SK-N-SH treated with all-trans-retinoic acid at 6 μM for 48 hours (cell line): ENCODE measurements at regions not wholly inside any gene's neighbourhood (a gene's known extent, or its start where the extent isn't known, plus 50 kb on each side); places are given as distances from the start of the nearest gene placed in this dataset.

ENCODE experiments used
- ATAC-seq: fragments of 200-7000 bp; cut with Tn5 transposase; 3 replicates; pipeline ENCODE4 v1.9.1; 2020; ENCODE audit warnings: mild to moderate bottlenecking, moderate library complexity
- BACH2 ChIP-seq: fragments of 250-450 bp; sonication (Bioruptor Pico); IDR thresholded peaks from 2 replicates; pipeline ENCODE4 v1.9.0; 2021; ENCODE audit warnings: mild to moderate bottlenecking, borderline replicate concordance
- CSDC2 ChIP-seq: fragments of 250-450 bp; sonication (Bioruptor Pico); IDR thresholded peaks from 2 replicates; pipeline ENCODE4 v1.5.0; 2020; ENCODE audit warnings: mild to moderate bottlenecking, moderate library complexity
- CSRNP3 ChIP-seq: fragments of 250-450 bp; sonication (Bioruptor Pico); IDR thresholded peaks from 2 replicates; pipeline ENCODE4 v1.5.1; 2021; ENCODE audit warnings: mild to moderate bottlenecking, moderate library complexity
- ESRRG ChIP-seq: fragments of 250-450 bp; sonication (Bioruptor Pico); IDR thresholded peaks from 2 replicates; pipeline ENCODE4 v1.6.1; 2021; ENCODE audit warnings: mild to moderate bottlenecking
- GLIS3 ChIP-seq: fragments of 250-450 bp; sonication (Bioruptor Pico); IDR thresholded peaks from 2 replicates; pipeline ENCODE4 v1.5.0; 2020; ENCODE audit warnings: mild to moderate bottlenecking, moderate library complexity
- ISL1 ChIP-seq: fragments of 250-450 bp; sonication (Bioruptor Pico); IDR thresholded peaks from 2 replicates; pipeline ENCODE4 v2.1.2; 2022; ENCODE audit warnings: mild to moderate bottlenecking, moderate library complexity
- OSR1 ChIP-seq: fragments of 250-450 bp; sonication (Bioruptor Pico); IDR thresholded peaks from 2 replicates; pipeline ENCODE4 v1.8.0; 2022; ENCODE audit warnings: moderate library complexity, mild to moderate bottlenecking, inconsistent platforms
- PATZ1 ChIP-seq: fragments of 250-450 bp; sonication (Bioruptor Pico); IDR thresholded peaks from 2 replicates; pipeline ENCODE4 v1.8.0; 2020; ENCODE audit warnings: mild to moderate bottlenecking, moderate library complexity, borderline replicate concordance
- PPARA ChIP-seq: fragments of 250-450 bp; sonication (Bioruptor Pico); IDR thresholded peaks from 2 replicates; pipeline ENCODE4 v1.5.0; 2020; ENCODE audit warnings: mild to moderate bottlenecking, borderline replicate concordance
- SNAI2 ChIP-seq: fragments of 250-450 bp; sonication (Bioruptor Pico); IDR thresholded peaks from 2 replicates; pipeline ENCODE4 v1.5.0; 2020; ENCODE audit warnings: mild to moderate bottlenecking, moderate library complexity
- TCF4 ChIP-seq: fragments of 250-450 bp; sonication (Bioruptor Pico); IDR thresholded peaks from 2 replicates; pipeline ENCODE4 v1.8.0; 2021; ENCODE audit warnings: mild to moderate bottlenecking, moderate library complexity, borderline replicate concordance
- TOX ChIP-seq: fragments of 250-450 bp; sonication (Bioruptor Pico); IDR thresholded peaks from 2 replicates; pipeline ENCODE4 v1.8.0; 2021; ENCODE audit warnings: mild to moderate bottlenecking, moderate library complexity, borderline replicate concordance
- ZC3H10 ChIP-seq: fragments of 250-450 bp; sonication (Bioruptor Pico); IDR thresholded peaks from 2 replicates; pipeline ENCODE4 v1.5.1; 2021; ENCODE audit warnings: mild to moderate bottlenecking, moderate library complexity
- ZFP3 ChIP-seq: fragments of 250-450 bp; sonication (Bioruptor Pico); IDR thresholded peaks from 2 replicates; pipeline ENCODE4 v1.5.0; 2020; ENCODE audit warnings: mild to moderate bottlenecking, moderate library complexity
- ZFP30 ChIP-seq: fragments of 450-650 bp; formaldehyde crosslinking; IDR thresholded peaks from 2 replicates; pipeline ENCODE4 v1.5.0; 2022; ENCODE audit warnings: mild to moderate bottlenecking, moderate library complexity
- ZNF565 ChIP-seq: fragments of 450-650 bp; formaldehyde crosslinking; conservative IDR thresholded peaks from 2 replicates; pipeline ENCODE4 v1.5.0; 2020; ENCODE audit warnings: low read depth, mild to moderate bottlenecking, moderate library complexity
- ZNF70 ChIP-seq: fragments of 450-650 bp; formaldehyde crosslinking; IDR thresholded peaks from 2 replicates; pipeline ENCODE4 v1.5.0; 2020; ENCODE audit warnings: mild to moderate bottlenecking, moderate library complexity
- ZNF8 ChIP-seq: fragments of 450-650 bp; formaldehyde crosslinking; IDR thresholded peaks from 2 replicates; pipeline ENCODE4 v1.5.0; 2020; ENCODE audit warnings: mild to moderate bottlenecking, moderate library complexity
- TF ChIP-seq, protein P1 (sequence below): fragments of 250-450 bp; sonication (Bioruptor Pico); IDR thresholded peaks from 2 replicates; pipeline ENCODE4 v1.5.0; 2020; ENCODE audit warnings: mild to moderate bottlenecking, moderate library complexity
- TF ChIP-seq, protein P2 (sequence below): fragments of 250-450 bp; sonication (Bioruptor Pico); IDR thresholded peaks from 2 replicates; pipeline ENCODE4 v1.8.0; 2021; ENCODE audit warnings: low read depth, mild to moderate bottlenecking, moderate library complexity, borderline replicate concordance
- TF ChIP-seq, protein P3 (sequence below): fragments of 250-450 bp; sonication (Bioruptor Pico); IDR thresholded peaks from 2 replicates; pipeline ENCODE4 v1.5.1; 2020; ENCODE audit warnings: low read depth, mild to moderate bottlenecking, moderate library complexity

DNA sequence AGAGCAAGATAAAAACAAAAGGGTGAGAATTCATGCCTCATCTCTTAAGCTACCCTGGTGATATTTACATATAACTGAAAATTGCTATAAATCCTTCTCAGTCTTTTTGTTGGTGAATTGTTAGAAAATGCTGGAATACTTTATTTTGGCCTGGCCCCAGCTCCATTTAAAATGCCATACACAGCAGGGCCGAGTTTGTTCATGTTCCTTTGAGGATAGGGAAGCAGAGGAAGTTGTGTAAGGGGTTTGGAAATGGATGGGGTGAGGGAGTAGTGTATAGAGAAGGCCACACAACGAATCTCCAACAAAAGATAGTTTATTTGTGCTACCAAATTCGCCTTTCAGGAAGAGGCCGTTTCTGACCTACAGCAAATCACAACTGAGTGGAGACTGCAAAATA lies 78.6 kb upstream of the ADAMTS9 start:
- ATAC-seq = no peak
- TF ChIP-seq ZNF565 (CRISPR knock-in tag) (no peak), CSDC2 (CRISPR knock-in tag) (no peak)
- TF ChIP-seq, all 23 proteins: peak for 0

- no peak for TF ChIP-seq ZNF565 (CRISPR knock-in tag)
- TF ChIP-seq TCF4 = no peak
- TF ChIP-seq ZFP30 (CRISPR knock-in tag) = no peak
- TF ChIP-seq, protein P1, sequence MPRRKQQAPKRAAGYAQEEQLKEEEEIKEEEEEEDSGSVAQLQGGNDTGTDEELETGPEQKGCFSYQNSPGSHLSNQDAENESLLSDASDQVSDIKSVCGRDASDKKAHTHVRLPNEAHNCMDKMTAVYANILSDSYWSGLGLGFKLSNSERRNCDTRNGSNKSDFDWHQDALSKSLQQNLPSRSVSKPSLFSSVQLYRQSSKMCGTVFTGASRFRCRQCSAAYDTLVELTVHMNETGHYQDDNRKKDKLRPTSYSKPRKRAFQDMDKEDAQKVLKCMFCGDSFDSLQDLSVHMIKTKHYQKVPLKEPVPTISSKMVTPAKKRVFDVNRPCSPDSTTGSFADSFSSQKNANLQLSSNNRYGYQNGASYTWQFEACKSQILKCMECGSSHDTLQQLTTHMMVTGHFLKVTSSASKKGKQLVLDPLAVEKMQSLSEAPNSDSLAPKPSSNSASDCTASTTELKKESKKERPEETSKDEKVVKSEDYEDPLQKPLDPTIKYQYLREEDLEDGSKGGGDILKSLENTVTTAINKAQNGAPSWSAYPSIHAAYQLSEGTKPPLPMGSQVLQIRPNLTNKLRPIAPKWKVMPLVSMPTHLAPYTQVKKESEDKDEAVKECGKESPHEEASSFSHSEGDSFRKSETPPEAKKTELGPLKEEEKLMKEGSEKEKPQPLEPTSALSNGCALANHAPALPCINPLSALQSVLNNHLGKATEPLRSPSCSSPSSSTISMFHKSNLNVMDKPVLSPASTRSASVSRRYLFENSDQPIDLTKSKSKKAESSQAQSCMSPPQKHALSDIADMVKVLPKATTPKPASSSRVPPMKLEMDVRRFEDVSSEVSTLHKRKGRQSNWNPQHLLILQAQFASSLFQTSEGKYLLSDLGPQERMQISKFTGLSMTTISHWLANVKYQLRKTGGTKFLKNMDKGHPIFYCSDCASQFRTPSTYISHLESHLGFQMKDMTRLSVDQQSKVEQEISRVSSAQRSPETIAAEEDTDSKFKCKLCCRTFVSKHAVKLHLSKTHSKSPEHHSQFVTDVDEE (CRISPR knock-in tag) = no peak
- TF ChIP-seq SNAI2 (CRISPR knock-in tag) = no peak
- no peak for TF ChIP-seq PATZ1
- no peak for TF ChIP-seq TOX
- TF ChIP-seq, protein P2, sequence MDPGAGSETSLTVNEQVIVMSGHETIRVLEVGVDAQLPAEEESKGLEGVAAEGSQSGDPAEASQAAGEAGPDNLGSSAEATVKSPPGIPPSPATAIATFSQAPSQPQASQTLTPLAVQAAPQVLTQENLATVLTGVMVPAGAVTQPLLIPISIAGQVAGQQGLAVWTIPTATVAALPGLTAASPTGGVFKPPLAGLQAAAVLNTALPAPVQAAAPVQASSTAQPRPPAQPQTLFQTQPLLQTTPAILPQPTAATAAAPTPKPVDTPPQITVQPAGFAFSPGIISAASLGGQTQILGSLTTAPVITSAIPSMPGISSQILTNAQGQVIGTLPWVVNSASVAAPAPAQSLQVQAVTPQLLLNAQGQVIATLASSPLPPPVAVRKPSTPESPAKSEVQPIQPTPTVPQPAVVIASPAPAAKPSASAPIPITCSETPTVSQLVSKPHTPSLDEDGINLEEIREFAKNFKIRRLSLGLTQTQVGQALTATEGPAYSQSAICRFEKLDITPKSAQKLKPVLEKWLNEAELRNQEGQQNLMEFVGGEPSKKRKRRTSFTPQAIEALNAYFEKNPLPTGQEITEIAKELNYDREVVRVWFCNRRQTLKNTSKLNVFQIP = no peak
- TF ChIP-seq, protein P3, sequence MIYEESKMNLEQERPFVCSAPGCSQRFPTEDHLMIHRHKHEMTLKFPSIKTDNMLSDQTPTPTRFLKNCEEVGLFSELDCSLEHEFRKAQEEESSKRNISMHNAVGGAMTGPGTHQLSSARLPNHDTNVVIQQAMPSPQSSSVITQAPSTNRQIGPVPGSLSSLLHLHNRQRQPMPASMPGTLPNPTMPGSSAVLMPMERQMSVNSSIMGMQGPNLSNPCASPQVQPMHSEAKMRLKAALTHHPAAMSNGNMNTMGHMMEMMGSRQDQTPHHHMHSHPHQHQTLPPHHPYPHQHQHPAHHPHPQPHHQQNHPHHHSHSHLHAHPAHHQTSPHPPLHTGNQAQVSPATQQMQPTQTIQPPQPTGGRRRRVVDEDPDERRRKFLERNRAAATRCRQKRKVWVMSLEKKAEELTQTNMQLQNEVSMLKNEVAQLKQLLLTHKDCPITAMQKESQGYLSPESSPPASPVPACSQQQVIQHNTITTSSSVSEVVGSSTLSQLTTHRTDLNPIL = no peak
- no peak for TF ChIP-seq ZC3H10
- TF ChIP-seq BACH2 (CRISPR knock-in tag) = no peak
- no peak for TF ChIP-seq ESRRG (CRISPR knock-in tag)
- no peak for ATAC-seq
These were observed 78.1 kb upstream of the ADAMTS9 start for GRCh38 chr3:64765947-64766346.

DNA sequence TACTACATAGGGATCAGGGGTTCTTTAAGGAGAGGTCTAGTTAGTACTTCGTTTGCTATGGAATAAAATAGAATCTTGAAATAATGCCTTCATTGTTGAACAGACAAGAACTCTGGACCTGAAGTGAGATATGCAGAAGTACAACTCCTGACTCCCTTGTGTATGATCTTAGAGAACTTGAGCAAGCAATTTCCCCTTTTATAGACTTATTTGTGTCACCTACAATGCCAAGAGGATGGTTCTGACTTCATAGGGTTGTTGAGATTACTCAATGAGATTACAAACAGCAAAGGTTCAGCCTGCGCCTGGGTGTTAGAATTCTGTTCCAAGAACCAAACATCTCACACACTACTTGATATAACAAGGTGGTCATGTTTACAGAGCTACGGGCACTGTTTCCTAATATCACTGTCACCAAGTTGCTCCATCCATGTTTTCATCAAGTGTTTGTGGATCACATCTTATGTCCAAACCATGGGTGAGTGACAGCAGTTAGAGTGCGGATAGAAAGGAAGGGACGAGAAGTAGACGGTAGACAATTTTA lies 76.7 kb upstream of the ADAMTS9 start:
- TF ChIP-seq OSR1 (CRISPR knock-in tag) (no peak), ZNF565 (CRISPR knock-in tag) (no peak), SNAI2 (CRISPR knock-in tag) (no peak), CSDC2 (CRISPR knock-in tag) (no peak), ZC3H10 (no peak), ZNF8 (no peak), ISL1 (no peak), ZFP3 (CRISPR knock-in tag) (no peak), ZNF70 (CRISPR knock-in tag) (no peak), CSRNP3 (CRISPR knock-in tag) (no peak), PPARA (CRISPR knock-in tag) (no peak), GLIS3 (CRISPR knock-in tag) (no peak), ZFP30 (CRISPR knock-in tag) (no peak)
- TF ChIP-seq, protein P2 = no peak
- TF ChIP-seq, protein P1 (CRISPR knock-in tag) = no peak
- TF ChIP-seq, protein P3 = no peak
- ATAC-seq = no peak
